ENCODE measurements at regions not wholly inside any gene's neighbourhood (a gene's known extent, or its start where the extent isn't known, plus 50 kb on each side); places are given as distances from the start of the nearest gene placed in this dataset.

DNA sequence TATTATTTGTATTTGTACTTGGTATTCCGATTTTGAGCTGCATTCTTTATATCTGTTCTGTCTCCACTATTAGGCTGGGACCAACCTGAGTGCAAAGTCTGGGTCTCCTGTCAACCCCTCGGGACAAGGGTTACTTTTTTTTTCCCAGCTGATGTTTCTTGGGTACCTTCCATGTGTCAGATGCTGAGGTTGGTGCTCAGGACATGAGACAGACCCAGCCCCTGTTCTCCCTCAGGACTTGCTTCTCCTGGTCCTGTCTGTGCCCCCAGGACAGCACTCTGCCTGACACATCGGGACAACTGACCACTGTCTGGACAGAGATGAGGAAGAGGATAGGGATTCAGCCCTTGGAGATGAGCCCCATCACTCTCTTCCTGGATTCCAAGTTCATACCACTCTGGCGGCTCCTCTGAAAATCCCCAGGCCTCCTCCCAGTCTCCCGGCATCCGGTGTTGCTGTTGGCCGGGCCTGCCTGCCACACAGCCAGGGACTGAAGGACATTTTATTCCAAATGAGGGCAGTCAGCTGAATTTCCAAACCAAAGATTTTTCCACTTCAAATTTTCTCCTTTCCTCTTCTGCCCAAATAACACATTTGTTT is 55.6 kb upstream of the FMOD start:
- no peak for TF ChIP-seq ZFX (IDR thresholded peaks at IDR 0.05)
- TF ChIP-seq, protein P1, sequence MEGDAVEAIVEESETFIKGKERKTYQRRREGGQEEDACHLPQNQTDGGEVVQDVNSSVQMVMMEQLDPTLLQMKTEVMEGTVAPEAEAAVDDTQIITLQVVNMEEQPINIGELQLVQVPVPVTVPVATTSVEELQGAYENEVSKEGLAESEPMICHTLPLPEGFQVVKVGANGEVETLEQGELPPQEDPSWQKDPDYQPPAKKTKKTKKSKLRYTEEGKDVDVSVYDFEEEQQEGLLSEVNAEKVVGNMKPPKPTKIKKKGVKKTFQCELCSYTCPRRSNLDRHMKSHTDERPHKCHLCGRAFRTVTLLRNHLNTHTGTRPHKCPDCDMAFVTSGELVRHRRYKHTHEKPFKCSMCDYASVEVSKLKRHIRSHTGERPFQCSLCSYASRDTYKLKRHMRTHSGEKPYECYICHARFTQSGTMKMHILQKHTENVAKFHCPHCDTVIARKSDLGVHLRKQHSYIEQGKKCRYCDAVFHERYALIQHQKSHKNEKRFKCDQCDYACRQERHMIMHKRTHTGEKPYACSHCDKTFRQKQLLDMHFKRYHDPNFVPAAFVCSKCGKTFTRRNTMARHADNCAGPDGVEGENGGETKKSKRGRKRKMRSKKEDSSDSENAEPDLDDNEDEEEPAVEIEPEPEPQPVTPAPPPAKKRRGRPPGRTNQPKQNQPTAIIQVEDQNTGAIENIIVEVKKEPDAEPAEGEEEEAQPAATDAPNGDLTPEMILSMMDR (conservative IDR thresholded peaks at IDR 0.05): no peak
- no peak overlapping the region for H3K27ac ChIP-seq

DNA sequence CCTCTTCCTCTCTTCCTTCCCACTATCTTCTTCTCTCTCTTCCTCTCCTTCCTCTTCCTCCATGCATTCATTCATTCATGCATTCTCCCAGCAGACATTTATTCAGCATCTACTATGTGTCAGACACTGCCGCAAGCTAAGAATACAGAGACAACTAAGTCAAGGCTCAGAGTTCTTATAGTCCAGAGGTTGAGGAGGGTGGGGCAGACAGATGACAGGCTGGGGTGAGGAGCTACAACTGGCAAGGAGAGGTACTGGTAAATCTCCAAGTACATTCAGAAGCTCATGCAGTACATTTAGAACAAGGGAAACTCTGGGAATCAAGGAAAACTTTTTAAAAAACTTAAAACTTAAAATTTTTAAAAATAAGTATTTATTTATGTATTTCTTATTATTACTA is 56.4 kb upstream of the FMOD start:
- H3K27ac ChIP-seq: no peak overlapping the region
- TF ChIP-seq, protein P1 (conservative IDR thresholded peaks at IDR 0.05): no peak
- TF ChIP-seq ZFX (IDR thresholded peaks at IDR 0.05): no peak

DNA sequence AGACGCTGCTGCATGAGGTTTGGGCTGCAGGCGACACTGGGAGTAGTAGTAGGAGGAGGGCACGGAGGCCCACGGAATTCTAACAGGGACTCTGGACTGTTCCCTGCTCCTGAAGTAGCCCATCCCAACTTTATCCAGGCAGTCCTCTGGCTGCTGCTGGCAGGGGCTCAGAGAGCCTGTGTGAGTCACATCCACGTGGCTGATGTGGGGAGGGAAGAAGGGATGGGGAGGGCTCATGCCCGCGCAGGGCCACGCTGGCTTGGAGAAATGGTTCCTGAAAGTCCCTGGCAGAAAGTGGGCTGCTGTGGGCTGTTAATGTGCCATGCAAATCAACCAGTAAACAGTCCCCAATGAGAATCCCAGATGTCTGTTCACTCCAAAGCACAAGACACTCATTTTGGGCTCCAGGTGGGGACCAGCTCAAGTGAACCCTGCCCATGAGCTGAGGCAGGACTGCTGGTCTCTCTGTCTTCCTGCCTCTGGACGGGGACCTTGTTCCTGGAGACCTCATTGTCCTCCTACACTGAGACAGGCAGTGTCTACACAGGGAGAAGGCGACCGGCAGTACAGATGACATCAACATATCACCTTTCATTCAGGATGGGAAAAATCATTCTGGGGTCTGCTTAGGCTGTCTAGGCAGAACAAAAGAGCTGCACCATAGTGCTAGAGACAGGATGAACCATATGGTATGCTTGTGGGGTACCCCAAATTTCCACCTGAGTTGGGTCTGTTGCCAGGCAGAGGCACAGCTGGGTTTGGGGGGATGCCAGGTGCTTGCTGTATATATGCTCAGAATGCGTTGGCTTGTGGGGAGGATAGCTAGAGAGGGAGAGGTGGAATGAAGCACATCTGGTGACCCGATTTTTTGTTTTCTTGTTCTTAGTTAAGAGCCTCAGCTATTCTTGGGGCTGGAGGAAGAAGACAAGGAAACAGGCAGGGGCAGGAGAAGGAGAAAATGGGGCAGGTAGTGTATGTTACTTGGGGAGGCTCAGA is 57.9 kb upstream of the FMOD start:
- H3K27ac ChIP-seq: peak overlapping the region; percentile 55; the same call in 1 of the 2 replicates
- TF ChIP-seq ZFX (IDR thresholded peaks at IDR 0.05): no peak
- TF ChIP-seq, protein P1 (conservative IDR thresholded peaks at IDR 0.05): no peak

DNA sequence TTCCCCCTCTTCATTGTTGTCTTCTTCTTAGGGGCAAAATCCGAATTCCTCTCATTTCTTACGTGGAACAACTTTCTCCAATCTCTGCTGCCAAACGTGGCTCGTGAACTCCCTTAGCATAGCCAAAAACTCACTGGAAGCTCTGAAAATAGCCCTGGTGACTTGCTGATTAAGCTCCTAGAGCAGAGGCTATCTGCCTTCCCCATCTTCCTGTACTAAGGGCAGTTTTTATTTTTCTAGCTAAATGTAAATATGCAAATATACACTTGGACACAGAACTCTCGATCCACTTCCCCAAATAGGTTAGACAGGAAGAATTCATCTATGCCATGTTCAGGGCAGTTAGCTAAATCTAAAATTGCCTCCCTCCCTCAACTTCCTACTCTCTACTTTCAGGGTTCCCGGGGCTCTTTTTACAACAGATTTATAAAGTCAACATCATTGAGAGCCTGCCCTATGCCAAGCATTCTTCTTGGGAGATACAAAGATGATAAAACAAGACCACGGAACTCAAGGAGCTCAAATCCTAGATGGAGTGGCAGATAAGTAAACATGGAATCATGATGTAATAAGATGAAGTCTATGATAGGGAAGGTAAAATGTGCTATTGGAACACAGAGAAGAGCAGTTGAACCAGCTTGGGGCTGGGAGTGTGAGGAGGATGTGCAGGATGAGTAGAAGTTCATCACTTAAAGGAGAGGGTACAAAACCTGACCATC is 59.4 kb upstream of the FMOD start:
- TF ChIP-seq ZFX (IDR thresholded peaks at IDR 0.05): no peak
- TF ChIP-seq, protein P1 (conservative IDR thresholded peaks at IDR 0.05): no peak

DNA sequence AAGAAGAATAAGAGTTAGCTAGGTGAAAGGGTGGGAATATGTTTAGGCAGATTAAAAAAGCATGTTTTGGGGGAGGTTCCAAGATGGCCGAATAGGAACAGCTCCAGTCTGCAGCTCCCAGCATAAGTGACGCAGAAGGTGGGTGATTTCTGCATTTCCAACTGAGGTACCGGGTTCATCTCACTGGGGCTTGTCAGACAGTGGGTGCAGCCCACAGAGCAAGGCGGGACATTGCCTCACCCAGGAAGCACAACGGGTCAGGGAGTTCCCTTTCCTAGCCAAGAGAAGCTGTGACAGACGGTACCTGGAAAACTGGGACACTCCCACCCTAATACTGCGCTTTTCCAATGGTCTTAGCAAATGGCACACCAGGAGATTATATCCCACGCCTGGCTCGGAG is 60.5 kb upstream of the FMOD start:
- H3K27ac ChIP-seq: peak overlapping the region; percentile 38

More for the DNA sequence above, 59.4 kb upstream of the FMOD start:
- peak overlapping the region; percentile 55; the same call in 1 of the 2 replicates for H3K27ac ChIP-seq

DNA sequence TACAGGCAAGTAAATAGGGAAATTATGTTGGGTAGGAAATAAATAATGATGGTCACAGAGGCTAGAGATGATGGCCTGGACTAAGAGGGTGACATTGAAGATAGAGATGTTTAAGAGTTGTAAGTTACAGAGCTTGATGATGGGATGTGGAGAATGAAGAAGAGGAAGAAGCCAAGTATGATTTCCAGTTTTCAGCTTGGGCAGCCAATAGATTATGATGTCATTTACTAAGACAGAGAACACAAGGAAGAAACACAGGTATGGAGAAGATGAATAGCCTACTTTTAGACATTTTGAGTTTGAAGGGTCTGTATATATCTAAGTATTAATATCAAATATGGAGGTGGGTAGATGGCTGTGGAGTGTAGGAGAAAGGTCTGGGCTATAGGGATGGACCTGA is 56.0 kb upstream of the PRELP start:
- TF ChIP-seq, protein P1 (conservative IDR thresholded peaks at IDR 0.05): no peak
- no peak for TF ChIP-seq ZFX (IDR thresholded peaks at IDR 0.05)

DNA sequence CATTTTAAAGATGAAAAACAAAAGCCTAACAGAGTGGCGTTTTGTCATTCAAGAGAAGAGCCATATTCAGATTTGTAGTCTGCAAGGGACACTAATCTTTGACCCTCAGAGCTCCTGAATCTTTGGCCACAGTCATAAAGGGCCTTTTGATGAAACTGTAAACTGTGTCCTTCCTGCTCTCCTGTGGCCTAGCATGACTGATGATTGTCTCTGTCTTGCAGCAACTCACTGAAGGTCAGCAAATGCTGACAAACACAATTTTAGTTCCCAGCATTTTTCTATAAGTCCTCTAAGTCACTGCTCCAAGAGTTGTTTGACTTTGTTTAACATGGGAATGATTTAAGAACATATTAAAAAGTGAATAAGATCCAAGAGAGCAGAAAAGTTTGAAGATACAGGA is 55.3 kb upstream of the PRELP start:
- TF ChIP-seq, protein P1 (conservative IDR thresholded peaks at IDR 0.05): no peak
- no peak for TF ChIP-seq ZFX (IDR thresholded peaks at IDR 0.05)
- no peak overlapping the region for H3K27ac ChIP-seq

More for the DNA sequence above, 56.0 kb upstream of the PRELP start:
- no peak overlapping the region for H3K27ac ChIP-seq

Measured in C4-2B (cell line).